Thyroid gland (tissue), 4 donors: ENCODE measurements at regions not wholly inside any gene's neighbourhood (a gene's known extent, or its start where the extent isn't known, plus 50 kb on each side); places are given as distances from the start of the nearest gene placed in this dataset.

Experiments
- POLR2A ChIP-seq, 2 donors: fragments of 450-650 bp; IDR thresholded peaks; one replicate each; pipeline ENCODE4 v1.6.1; 2017; ENCODE audit warnings: antibody characterized with exemption in 2 of 2, mild to moderate bottlenecking in 2 of 2, moderate library complexity in 1 of 2
- TF ChIP-seq, protein P1 (sequence below), 6 experiments: fragments of 200-600 bp in 3 of 6; fragments of 450-650 bp in 3 of 6; sonication (generic) in 3 of 6; IDR thresholded peaks; one replicate each; pipeline ENCODE4 v1.5.1; 2016 to 2019; ENCODE audit warnings: antibody characterized with exemption in 6 of 6, mild to moderate bottlenecking in 2 of 6, inconsistent platforms in 1 of 6, moderate library complexity in 1 of 6

DNA sequence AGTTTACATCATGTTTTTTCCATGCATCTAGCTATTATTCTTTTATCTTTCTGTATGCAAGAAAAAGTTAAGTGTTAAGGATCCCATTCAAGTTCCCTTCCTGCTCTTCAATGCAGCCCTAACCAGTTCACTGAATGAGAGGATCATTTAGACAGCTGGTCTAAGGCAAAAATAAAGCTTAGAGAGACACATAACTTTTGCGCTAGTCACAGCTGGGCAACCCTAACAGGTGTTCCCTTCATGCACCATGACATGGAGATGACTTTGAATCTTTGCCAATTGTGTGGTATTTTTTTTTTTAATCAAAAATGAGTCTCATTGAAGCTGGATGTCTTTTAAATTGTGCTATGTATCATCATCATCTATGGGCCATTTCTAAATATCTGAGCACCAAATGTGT lies 393.8 kb upstream of the CYRIA start:
- TF ChIP-seq, protein P1, sequence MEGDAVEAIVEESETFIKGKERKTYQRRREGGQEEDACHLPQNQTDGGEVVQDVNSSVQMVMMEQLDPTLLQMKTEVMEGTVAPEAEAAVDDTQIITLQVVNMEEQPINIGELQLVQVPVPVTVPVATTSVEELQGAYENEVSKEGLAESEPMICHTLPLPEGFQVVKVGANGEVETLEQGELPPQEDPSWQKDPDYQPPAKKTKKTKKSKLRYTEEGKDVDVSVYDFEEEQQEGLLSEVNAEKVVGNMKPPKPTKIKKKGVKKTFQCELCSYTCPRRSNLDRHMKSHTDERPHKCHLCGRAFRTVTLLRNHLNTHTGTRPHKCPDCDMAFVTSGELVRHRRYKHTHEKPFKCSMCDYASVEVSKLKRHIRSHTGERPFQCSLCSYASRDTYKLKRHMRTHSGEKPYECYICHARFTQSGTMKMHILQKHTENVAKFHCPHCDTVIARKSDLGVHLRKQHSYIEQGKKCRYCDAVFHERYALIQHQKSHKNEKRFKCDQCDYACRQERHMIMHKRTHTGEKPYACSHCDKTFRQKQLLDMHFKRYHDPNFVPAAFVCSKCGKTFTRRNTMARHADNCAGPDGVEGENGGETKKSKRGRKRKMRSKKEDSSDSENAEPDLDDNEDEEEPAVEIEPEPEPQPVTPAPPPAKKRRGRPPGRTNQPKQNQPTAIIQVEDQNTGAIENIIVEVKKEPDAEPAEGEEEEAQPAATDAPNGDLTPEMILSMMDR (IDR thresholded peaks at IDR 0.05): no peak
- no peak for TF ChIP-seq POLR2A (IDR thresholded peaks at IDR 0.05)
